GM23338 (cell line): ENCODE measurements at regions not wholly inside any gene's neighbourhood (a gene's known extent, or its start where the extent isn't known, plus 50 kb on each side); places are given as distances from the start of the nearest gene placed in this dataset.

Experiments
- ATAC-seq: fragments of 200-7000 bp; cut with Tn5 transposase; 3 replicates; pipeline ENCODE4 v1.9.1; 2020
- DNase-seq: peaks from one replicate; pipeline ENCODE4 v3.0.0-alpha.2; 2015; ENCODE audit warnings: low spot score
- H2AFZ ChIP-seq: fragments of 200-600 bp; sonication (generic); 2 replicates; pipeline ENCODE4 v1.8.0; 2016; ENCODE audit warnings: antibody characterized with exemption, mild to moderate bottlenecking, moderate library complexity
- H3F3A ChIP-seq: fragments of 200-600 bp; sonication (generic); replicated peaks from 2 replicates; pipeline ENCODE4 v1.8.0; 2017; ENCODE audit warnings: antibody characterized with exemption, mixed run types, low read depth
- H3K27ac ChIP-seq: fragments of 200-600 bp; sonication (generic); 2 replicates; pipeline ENCODE4 v1.6.1; 2016; ENCODE audit warnings: low read depth
- H3K27me3 ChIP-seq: fragments of 200-600 bp; sonication (generic); 2 replicates; pipeline ENCODE4 v1.8.0; 2016; ENCODE audit warnings: mild to moderate bottlenecking, mixed run types, moderate library complexity; ENCODE audit not compliant: insufficient read depth
- H3K36me3 ChIP-seq: fragments of 200-600 bp; sonication (generic); 2 replicates; pipeline ENCODE4 v1.8.0; 2016; ENCODE audit warnings: mild to moderate bottlenecking; ENCODE audit not compliant: insufficient read depth
- H3K4me1 ChIP-seq: fragments of 200-600 bp; sonication (generic); 2 replicates; pipeline ENCODE4 v1.8.0; 2016; ENCODE audit warnings: mild to moderate bottlenecking, moderate library complexity; ENCODE audit not compliant: insufficient read depth
- H3K4me2 ChIP-seq: fragments of 200-600 bp; sonication (generic); 2 replicates; pipeline ENCODE4 v1.7.1; 2017; ENCODE audit warnings: mixed run types
- H3K4me3 ChIP-seq: fragments of 200-600 bp; sonication (generic); 2 replicates; pipeline ENCODE4 v1.6.1; 2016; ENCODE audit warnings: mixed run types
- H3K79me2 ChIP-seq: fragments of 200-600 bp; sonication (generic); replicated peaks from 2 replicates; pipeline ENCODE4 v1.8.0; 2017; ENCODE audit warnings: mild to moderate bottlenecking; ENCODE audit not compliant: insufficient read depth
- H3K9me2 ChIP-seq: fragments of 200-600 bp; sonication (generic); 2 replicates; pipeline ENCODE4 v1.8.0; 2017; ENCODE audit not compliant: insufficient read depth
- H4K20me1 ChIP-seq: fragments of 200-600 bp; sonication (generic); replicated peaks from 2 replicates; pipeline ENCODE4 v1.8.0; 2017; ENCODE audit warnings: mild to moderate bottlenecking; ENCODE audit not compliant: insufficient read depth
- H3K27ac Mint-ChIP-seq: 2 replicates; pipeline ENCODE4 v1.8.0; 2020; ENCODE audit warnings: inconsistent platforms, mild to moderate bottlenecking, moderate library complexity, mixed read lengths
- H3K27me3 Mint-ChIP-seq: 3 replicates; pipeline ENCODE4 v1.8.0; 2022; ENCODE audit warnings: low read depth, mild to moderate bottlenecking, moderate library complexity, mixed read lengths, inconsistent platforms; ENCODE audit not compliant: insufficient read depth, poor library complexity
- H3K36me3 Mint-ChIP-seq: 3 replicates; pipeline ENCODE4 v1.8.0; 2021; ENCODE audit warnings: low read depth, mild to moderate bottlenecking, inconsistent platforms, moderate library complexity, mixed read lengths
- H3K4me1 Mint-ChIP-seq: 3 replicates; pipeline ENCODE4 v1.8.0; 2020; ENCODE audit warnings: mild to moderate bottlenecking, inconsistent platforms, mixed read lengths
- H3K4me3 Mint-ChIP-seq: 3 replicates; pipeline ENCODE4 v1.8.0; 2021; ENCODE audit warnings: moderate library complexity, mild to moderate bottlenecking, inconsistent platforms, mixed read lengths
- H3K9me3 Mint-ChIP-seq: 3 replicates; pipeline ENCODE4 v1.8.0; 2020; ENCODE audit warnings: moderate library complexity, mild to moderate bottlenecking, inconsistent platforms, mixed read lengths
- CREB1 ChIP-seq: fragments of 250-450 bp; sonication (Bioruptor Pico); IDR thresholded peaks from 2 replicates; pipeline ENCODE4 v1.5.0; 2020; ENCODE audit warnings: low read depth, mild to moderate bottlenecking, moderate library complexity
- CTCF ChIP-seq, 2 experiments: fragments of 200-600 bp in 1 of 2; sonication (generic) in 1 of 2; conservative IDR thresholded peaks; 2 replicates each; pipeline versions ENCODE4 v1.5.1 to v1.6.1; 2016 to 2017; ENCODE audit warnings: antibody characterized with exemption in 2 of 2, low read depth in 2 of 2, mild to moderate bottlenecking in 2 of 2, moderate library complexity in 1 of 2
- EZH2 ChIP-seq: fragments of 200-600 bp; sonication (generic); IDR thresholded peaks from one replicate; pipeline ENCODE4 v1.8.0; 2017; ENCODE audit warnings: antibody characterized with exemption, mild to moderate bottlenecking, low read depth; ENCODE audit not compliant: unreplicated experiment
- EZH2phosphoT487 ChIP-seq: fragments of 200-600 bp; sonication (generic); IDR thresholded peaks from one replicate; pipeline ENCODE4 v1.8.1; 2018; ENCODE audit warnings: antibody characterized with exemption; ENCODE audit not compliant: unreplicated experiment
- JUNB ChIP-seq: IDR thresholded peaks from one replicate; pipeline ENCODE4 v1.6.1; 2016; ENCODE audit warnings: antibody characterized with exemption; ENCODE audit not compliant: unreplicated experiment
- NANOG ChIP-seq: IDR thresholded peaks from 2 replicates; pipeline ENCODE4 v1.6.1; 2016; ENCODE audit warnings: antibody characterized with exemption, borderline replicate concordance
- POLR2AphosphoS5 ChIP-seq: IDR thresholded peaks from 2 replicates; pipeline ENCODE4 v1.6.1; 2016; ENCODE audit warnings: antibody characterized with exemption, low read depth
- STAT1 ChIP-seq: IDR thresholded peaks from one replicate; pipeline ENCODE4 v1.6.1; 2016; ENCODE audit warnings: antibody characterized with exemption; ENCODE audit not compliant: unreplicated experiment
- ZNF331 ChIP-seq: fragments of 250-450 bp; sonication (Bioruptor Pico); IDR thresholded peaks from 2 replicates; pipeline ENCODE4 v1.5.0; 2020; ENCODE audit warnings: low read depth, mild to moderate bottlenecking, moderate library complexity
- ZNF462 ChIP-seq: fragments of 250-450 bp; sonication (Bioruptor Pico); IDR thresholded peaks from 2 replicates; pipeline ENCODE4 v1.5.0; 2020; ENCODE audit warnings: mild to moderate bottlenecking, moderate library complexity

- H3K27me3 ChIP-seq = no peaks in the 10 kb centered on the region
- H3K9me3 Mint-ChIP-seq = no peaks in the 10 kb centered on the region
- H3K27me3 Mint-ChIP-seq = no peaks in the 10 kb centered on the region
- no peaks in the 10 kb centered on the region for H3K9me2 ChIP-seq
- ATAC-seq (no peak), DNase-seq (no peak)
- TF ChIP-seq POLR2AphosphoS5 (no peak), CTCF (conservative IDR thresholded peaks at IDR 0.05; ENCODE audit: low read depth in 2 of 2) (no peak), CREB1 (CRISPR knock-in tag) (no peak), STAT1 (no peak)
- H3K27ac ChIP-seq = no peak overlapping the region
- H3K4me3 Mint-ChIP-seq = no peak overlapping the region
- H4K20me1 ChIP-seq = no peaks in the 10 kb centered on the region
- no peak overlapping the region for H3K4me2 ChIP-seq
- H3K4me1 ChIP-seq = no peaks in the 10 kb centered on the region
- no peak overlapping the region for H3K27ac Mint-ChIP-seq
- H2AFZ ChIP-seq = no peak overlapping the region
- no peak overlapping the region for H3K4me3 ChIP-seq
- no peaks in the 10 kb centered on the region for H3K36me3 Mint-ChIP-seq
- H3K4me1 Mint-ChIP-seq = no peaks in the 10 kb centered on the region
- no peaks in the 10 kb centered on the region for H3K79me2 ChIP-seq
- H3K36me3 ChIP-seq = no peaks in the 10 kb centered on the region
- H3F3A ChIP-seq = no peaks in the 10 kb centered on the region
Observed at GRCh38 chr3:80519436-80519835, 751.6 kb upstream of the ROBO1 start.

- Histone ChIP-seq H3K4me3 (no peak overlapping the region), H2AFZ (no peak overlapping the region), H3F3A (no peaks in the 10 kb centered on the region), H3K27me3 (no peaks in the 10 kb centered on the region), H3K4me2 (no peak overlapping the region), H3K79me2 (no peaks in the 10 kb centered on the region), H3K9me2 (no peaks in the 10 kb centered on the region), H4K20me1 (no peaks in the 10 kb centered on the region), H3K36me3 (no peaks in the 10 kb centered on the region), H3K27ac (no peak overlapping the region), H3K4me1 (no peaks in the 10 kb centered on the region)
- Mint-ChIP-seq H3K27me3 (no peaks in the 10 kb centered on the region), H3K9me3 (peaks cover 17% of the 10 kb centered on the region), H3K27ac (no peak overlapping the region), H3K4me3 (no peak overlapping the region), H3K36me3 (peaks cover 5% of the 10 kb centered on the region; the same call in 2 of the 3 replicates), H3K4me1 (no peaks in the 10 kb centered on the region)
- TF ChIP-seq JUNB (no peak), EZH2 (no peak)
- DNase-seq (no peak), ATAC-seq (no peak)
Observed at GRCh38 chr3:80496452-80496851, 728.7 kb upstream of the ROBO1 start.

GRCh38 chr3:80492162-80492561 lies 724.4 kb upstream of the ROBO1 start:
- ATAC-seq = no peak
- Histone ChIP-seq H2AFZ (no peak overlapping the region), H3K4me2 (no peak overlapping the region), H3K9me2 (no peaks in the 10 kb centered on the region), H3K27me3 (no peaks in the 10 kb centered on the region), H3K79me2 (no peaks in the 10 kb centered on the region), H3K4me1 (no peaks in the 10 kb centered on the region), H4K20me1 (no peaks in the 10 kb centered on the region), H3K36me3 (no peaks in the 10 kb centered on the region), H3K4me3 (no peak overlapping the region), H3K27ac (no peak overlapping the region), H3F3A (no peaks in the 10 kb centered on the region)
- peaks cover 4% of the 10 kb centered on the region for H3K27me3 Mint-ChIP-seq
- peaks cover 5% of the 10 kb centered on the region; the same call in 2 of the 3 replicates for H3K4me1 Mint-ChIP-seq
- H3K27ac Mint-ChIP-seq = no peak overlapping the region
- peaks cover 9% of the 10 kb centered on the region for H3K9me3 Mint-ChIP-seq
- H3K36me3 Mint-ChIP-seq = peaks cover 4% of the 10 kb centered on the region; the same call in 2 of the 3 replicates
- H3K4me3 Mint-ChIP-seq = no peak overlapping the region
- no peak for DNase-seq
- no peak for TF ChIP-seq ZNF331 (CRISPR knock-in tag)
- no peak for TF ChIP-seq JUNB
- no peak for TF ChIP-seq ZNF462 (CRISPR knock-in tag)
- no peak for TF ChIP-seq EZH2phosphoT487
- TF ChIP-seq NANOG = no peak
